ENCODE measurements at regions not wholly inside any gene's neighbourhood (a gene's known extent, or its start where the extent isn't known, plus 50 kb on each side); places are given as distances from the start of the nearest gene placed in this dataset.

- no peaks in the 10 kb centered on the region for H3K27me3 ChIP-seq (ENCODE audit: control insufficient read depth, insufficient read depth, low read length)
- no peak for TF ChIP-seq CTCF (IDR thresholded peaks at IDR 0.05; ENCODE audit: insufficient read depth, low read length, poor library complexity, severe bottlenecking)
- H3K4me3 ChIP-seq (ENCODE audit: low read depth, low read length), result no peak overlapping the region
- no peak for DNase-seq (ENCODE audit: low read depth)
- no peaks in the 10 kb centered on the region for H3K36me3 ChIP-seq (ENCODE audit: control insufficient read depth, insufficient read depth, low read length)
These were observed 455.2 kb downstream of the PTPRU start for GRCh38 chr1:29691499-29691898.

GRCh38 chr1:29690156-29690555 lies 453.8 kb downstream of the PTPRU start:
- Histone ChIP-seq H3K27me3 (ENCODE audit: control insufficient read depth, insufficient read depth, low read length) (no peaks in the 10 kb centered on the region), H3K36me3 (ENCODE audit: control insufficient read depth, insufficient read depth, low read length) (no peaks in the 10 kb centered on the region), H3K4me3 (ENCODE audit: low read depth, low read length) (no peak overlapping the region)
- DNase-seq (ENCODE audit: low read depth), result no peak
- no peak for TF ChIP-seq CTCF (IDR thresholded peaks at IDR 0.05; ENCODE audit: insufficient read depth, low read length, poor library complexity, severe bottlenecking)

DNA sequence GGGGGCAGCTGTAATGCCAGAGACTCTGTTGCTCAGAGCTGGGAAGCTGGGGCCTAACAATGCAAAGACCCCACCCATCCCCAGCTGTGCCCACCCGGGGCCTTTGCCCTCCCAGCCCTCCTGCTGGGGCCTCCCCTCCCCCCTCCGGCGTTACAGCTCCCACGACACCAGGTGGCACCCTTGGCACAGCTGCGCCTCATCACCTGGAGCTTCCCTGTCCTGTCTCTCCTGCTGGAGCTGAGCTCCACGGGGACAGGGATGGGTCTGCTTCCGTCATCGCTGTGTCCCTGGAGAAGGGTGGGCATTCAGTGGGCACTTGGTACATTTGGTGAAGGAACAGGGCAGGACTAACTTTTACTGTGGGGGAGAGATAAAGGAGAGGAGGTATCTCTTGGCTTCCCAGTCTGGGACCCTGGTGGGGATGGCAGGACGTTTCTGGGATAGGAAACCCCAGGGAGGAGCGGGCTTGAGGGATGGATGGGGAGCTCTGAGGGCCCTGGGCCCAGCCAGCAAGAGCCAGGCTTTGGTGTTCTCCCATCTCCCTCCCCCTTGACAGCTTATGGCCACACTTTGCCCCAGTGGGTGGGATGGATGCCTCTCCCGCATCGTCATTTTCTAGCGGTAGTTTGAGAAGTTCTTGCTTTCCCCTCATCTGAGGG lies 453.2 kb downstream of the PTPRU start:
- H3K36me3 ChIP-seq (ENCODE audit: control insufficient read depth, insufficient read depth, low read length), result no peaks in the 10 kb centered on the region
- no peak overlapping the region for H3K4me3 ChIP-seq (ENCODE audit: low read depth, low read length)
- DNase-seq (ENCODE audit: low read depth), result no peak
- peak; percentile 32 for TF ChIP-seq CTCF (IDR thresholded peaks at IDR 0.05; ENCODE audit: insufficient read depth, low read length, poor library complexity, severe bottlenecking)
- H3K27me3 ChIP-seq (ENCODE audit: control insufficient read depth, insufficient read depth, low read length), result no peaks in the 10 kb centered on the region

GRCh38 chr1:29688471-29689365 lies 452.4 kb downstream of the PTPRU start:
- H3K4me3 ChIP-seq (ENCODE audit: low read depth, low read length), result no peak overlapping the region
- TF ChIP-seq CTCF (IDR thresholded peaks at IDR 0.05; ENCODE audit: insufficient read depth, low read length, poor library complexity, severe bottlenecking), result no peak
- no peaks in the 10 kb centered on the region for H3K27me3 ChIP-seq (ENCODE audit: control insufficient read depth, insufficient read depth, low read length)
- peak; percentile 63 for DNase-seq (ENCODE audit: low read depth)
- H3K36me3 ChIP-seq (ENCODE audit: control insufficient read depth, insufficient read depth, low read length), result no peaks in the 10 kb centered on the region

DNA sequence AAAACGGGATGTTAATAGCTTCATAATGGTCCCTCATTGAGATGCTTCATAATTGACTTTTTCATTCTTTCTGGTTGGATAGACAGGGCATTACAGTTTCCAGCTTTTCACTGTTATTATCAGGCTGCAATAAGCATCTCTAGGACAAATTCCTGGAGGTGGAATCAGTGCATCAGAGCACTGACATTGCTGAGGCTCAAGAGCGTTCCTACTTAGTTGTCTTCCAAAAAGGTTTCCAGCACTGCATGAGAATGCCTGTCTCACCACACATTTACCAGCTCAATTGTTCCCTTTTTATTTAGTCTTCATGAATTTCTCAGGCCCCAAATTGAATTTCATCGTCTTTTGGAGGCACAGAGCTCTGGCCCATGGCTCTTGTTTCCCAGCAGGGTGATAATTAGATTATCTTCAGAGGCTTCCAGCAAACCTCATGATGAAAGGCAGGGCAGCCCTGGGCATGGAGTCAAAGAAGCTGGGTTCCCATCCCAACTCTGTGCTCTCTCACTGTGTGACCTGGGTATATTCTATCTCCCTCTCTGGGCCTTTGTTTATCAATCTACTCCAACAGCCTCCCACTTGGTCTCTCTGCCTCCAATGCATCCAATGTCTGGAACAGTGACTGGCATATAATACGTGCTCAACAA lies 451.4 kb downstream of the PTPRU start:
- no peak for DNase-seq (ENCODE audit: low read depth)
- H3K4me3 ChIP-seq (ENCODE audit: low read depth, low read length), result no peak overlapping the region
- no peak for TF ChIP-seq CTCF (IDR thresholded peaks at IDR 0.05; ENCODE audit: insufficient read depth, low read length, poor library complexity, severe bottlenecking)
- H3K36me3 ChIP-seq (ENCODE audit: control insufficient read depth, insufficient read depth, low read length), result no peaks in the 10 kb centered on the region
- no peaks in the 10 kb centered on the region for H3K27me3 ChIP-seq (ENCODE audit: control insufficient read depth, insufficient read depth, low read length)

Data from kidney epithelial cell (primary cell).